ENCODE measurements at regions not wholly inside any gene's neighbourhood (a gene's known extent, or its start where the extent isn't known, plus 50 kb on each side); places are given as distances from the start of the nearest gene placed in this dataset.

DNA sequence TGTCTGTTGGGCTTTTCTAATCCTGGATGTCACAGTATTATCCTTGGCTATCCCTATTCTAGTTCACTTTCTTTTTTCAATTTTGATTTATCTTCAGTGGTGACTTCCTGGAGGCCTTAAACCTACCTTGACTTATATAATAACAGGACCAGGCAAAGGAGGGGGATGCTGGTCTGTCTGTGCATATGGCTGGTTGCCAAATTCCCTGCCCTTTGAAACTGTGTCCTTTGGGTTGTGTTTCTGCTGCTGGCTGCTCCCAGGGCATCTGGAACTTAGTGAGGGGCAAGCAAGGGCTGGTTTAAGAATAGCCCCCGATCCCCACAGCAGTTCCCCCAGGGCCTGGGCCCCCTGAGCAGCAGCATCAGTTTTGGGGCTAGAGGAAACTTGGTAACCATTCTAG, 96.0 kb upstream of the MAX start:
- no peaks in the 10 kb centered on the region for H3K36me3 Mint-ChIP-seq (ENCODE audit: low read depth)
- no peaks in the 10 kb centered on the region for H3K27me3 Mint-ChIP-seq
- H3K27ac Mint-ChIP-seq, result no peak overlapping the region
- no peaks in the 10 kb centered on the region for H3K9me3 Mint-ChIP-seq
- ATAC-seq (no peak), DNase-seq (no peak)
- no peak overlapping the region for H3K4me3 Mint-ChIP-seq
- peaks cover 4% of the 10 kb centered on the region for H3K4me1 Mint-ChIP-seq

DNA sequence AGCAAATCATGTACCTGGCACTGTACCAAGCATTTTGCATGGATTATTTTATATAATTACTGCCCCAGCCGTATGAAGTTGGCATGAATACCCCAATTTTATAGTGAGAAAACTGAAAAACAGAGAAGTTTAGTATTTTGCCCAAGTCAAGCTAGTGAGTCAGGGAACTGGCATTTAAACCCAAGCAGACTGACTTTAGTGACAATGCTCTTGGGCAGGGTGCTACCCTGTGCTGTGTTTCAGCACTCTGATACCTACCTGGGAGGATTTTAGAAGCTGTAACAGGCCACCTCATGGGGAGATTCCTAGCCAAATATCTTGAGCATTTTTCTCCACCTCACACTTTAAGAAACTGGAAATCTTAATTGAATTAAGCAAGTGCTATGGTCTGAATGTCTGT, 98.1 kb upstream of the MAX start:
- Mint-ChIP-seq H3K27me3 (no peaks in the 10 kb centered on the region), H3K4me1 (peaks cover 17% of the 10 kb centered on the region), H3K4me3 (no peak overlapping the region), H3K27ac (no peak overlapping the region), H3K36me3 (ENCODE audit: low read depth) (no peaks in the 10 kb centered on the region), H3K9me3 (no peaks in the 10 kb centered on the region)
- ATAC-seq (peak; percentile 55), DNase-seq (no peak)

DNA sequence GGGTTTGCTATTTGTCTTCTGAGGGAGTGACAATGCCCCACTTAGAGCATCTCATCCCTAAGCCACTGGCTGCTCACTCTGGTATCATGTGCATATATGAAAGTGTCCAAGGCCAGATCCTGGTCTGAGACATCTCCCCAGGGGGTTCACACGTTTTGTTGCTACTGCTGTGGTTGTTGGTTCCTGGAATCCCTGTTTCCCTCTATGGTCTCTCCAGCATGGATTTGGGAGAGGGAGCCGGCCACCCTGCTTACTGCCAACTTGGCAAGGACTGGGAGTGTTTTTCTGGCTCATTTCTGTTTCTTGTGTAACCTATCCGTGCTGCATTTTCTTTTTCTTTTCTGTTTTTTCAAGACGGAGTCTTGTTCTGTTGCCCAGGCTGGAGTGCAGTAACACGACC, 101.3 kb upstream of the MAX start:
- H3K4me3 Mint-ChIP-seq, result no peak overlapping the region
- H3K27me3 Mint-ChIP-seq, result no peaks in the 10 kb centered on the region
- H3K9me3 Mint-ChIP-seq, result no peaks in the 10 kb centered on the region
- H3K4me1 Mint-ChIP-seq, result peaks cover 44% of the 10 kb centered on the region
- no peak overlapping the region for H3K27ac Mint-ChIP-seq
- no peaks in the 10 kb centered on the region for H3K36me3 Mint-ChIP-seq (ENCODE audit: low read depth)
- DNase-seq (no peak), ATAC-seq (no peak)

DNA sequence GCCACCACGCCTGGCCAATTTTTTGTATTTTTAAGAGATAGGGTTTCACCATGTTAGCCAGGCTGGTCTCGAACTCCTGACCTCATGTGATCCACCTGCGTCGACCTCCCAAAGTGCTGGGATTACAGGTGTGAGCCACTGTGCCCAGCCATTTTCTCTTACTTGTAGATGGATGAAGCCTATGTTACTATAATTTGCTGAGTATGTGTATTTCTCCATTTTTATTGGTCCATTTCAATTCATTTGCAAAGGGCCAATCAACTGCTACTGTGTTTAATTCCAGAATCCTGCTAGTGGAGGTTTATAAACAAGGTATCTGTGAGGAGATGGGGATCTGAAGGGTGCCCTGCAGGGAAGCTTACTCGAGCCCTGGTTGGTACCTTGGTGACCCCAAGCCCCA, 101.7 kb upstream of the MAX start:
- Mint-ChIP-seq H3K36me3 (ENCODE audit: low read depth) (no peaks in the 10 kb centered on the region), H3K9me3 (no peaks in the 10 kb centered on the region), H3K27ac (no peak overlapping the region), H3K4me3 (no peak overlapping the region), H3K4me1 (peaks cover 49% of the 10 kb centered on the region), H3K27me3 (no peaks in the 10 kb centered on the region)
- ATAC-seq (no peak), DNase-seq (no peak)

DNA sequence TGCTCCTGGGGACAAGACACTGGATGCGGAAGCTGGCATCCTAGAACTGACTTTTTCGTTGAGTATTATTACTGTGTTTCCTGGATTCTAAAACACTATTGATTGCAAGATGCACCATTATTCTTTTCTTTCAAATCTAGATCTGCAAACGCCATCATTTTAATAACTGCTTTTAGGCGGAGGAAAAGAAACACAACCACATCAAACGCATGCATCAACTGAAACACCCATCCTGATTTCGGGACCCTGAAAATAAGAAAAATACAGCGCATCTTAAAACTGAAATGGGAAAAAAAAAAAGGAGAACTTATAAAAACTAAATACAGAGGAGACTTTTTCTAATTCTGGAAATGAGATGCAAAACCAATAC, 103.7 kb upstream of the MAX start:
- H3K4me1 Mint-ChIP-seq, result peaks cover 68% of the 10 kb centered on the region
- no peak for ATAC-seq
- H3K27me3 Mint-ChIP-seq, result peaks cover 3% of the 10 kb centered on the region
- peak overlapping the region; percentile 55 for H3K4me3 Mint-ChIP-seq
- peaks cover 4% of the 10 kb centered on the region for H3K36me3 Mint-ChIP-seq (ENCODE audit: low read depth)
- H3K27ac Mint-ChIP-seq, result peak overlapping the region; percentile 89
- no peak for DNase-seq
- no peaks in the 10 kb centered on the region for H3K9me3 Mint-ChIP-seq

DNA sequence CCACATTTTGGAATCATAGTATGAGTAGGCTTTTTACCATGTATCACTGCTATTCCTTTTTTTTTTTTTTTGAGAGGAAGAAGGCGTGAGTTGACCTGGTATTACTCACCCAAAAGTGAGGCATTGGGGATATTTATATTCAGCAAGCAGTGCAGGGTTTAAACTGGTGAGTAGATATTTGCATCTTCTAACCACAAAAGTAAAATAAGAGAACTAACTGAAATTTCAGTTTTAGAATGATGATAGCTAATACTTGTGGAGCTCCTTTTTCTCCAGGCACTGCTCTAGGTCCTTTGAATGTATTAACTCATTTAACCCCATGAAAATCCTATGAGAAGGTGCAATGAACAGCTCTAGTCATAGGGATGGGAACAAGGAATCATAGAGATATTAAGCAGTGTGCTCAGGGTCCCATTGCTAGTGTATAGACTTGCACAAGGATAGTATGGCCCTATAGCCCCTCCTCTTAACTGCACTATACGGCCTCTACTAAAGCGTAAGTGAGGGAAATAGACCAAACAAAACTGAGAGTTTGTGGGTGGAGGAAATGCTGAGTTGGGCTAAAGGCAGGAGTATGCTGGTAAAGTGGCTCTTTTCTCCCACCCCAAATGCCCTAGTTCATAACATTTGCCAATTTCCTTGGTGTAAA, 104.3 kb upstream of the MAX start:
- peaks cover 73% of the 10 kb centered on the region for H3K4me1 Mint-ChIP-seq
- peak overlapping the region; percentile 66 for H3K4me3 Mint-ChIP-seq
- H3K27me3 Mint-ChIP-seq, result peaks cover 3% of the 10 kb centered on the region
- peaks cover 4% of the 10 kb centered on the region for H3K36me3 Mint-ChIP-seq (ENCODE audit: low read depth)
- peaks cover 3% of the 10 kb centered on the region for H3K9me3 Mint-ChIP-seq
- ATAC-seq (peak; percentile 84), DNase-seq (no peak)
- peak overlapping the region; percentile 89 for H3K27ac Mint-ChIP-seq

DNA sequence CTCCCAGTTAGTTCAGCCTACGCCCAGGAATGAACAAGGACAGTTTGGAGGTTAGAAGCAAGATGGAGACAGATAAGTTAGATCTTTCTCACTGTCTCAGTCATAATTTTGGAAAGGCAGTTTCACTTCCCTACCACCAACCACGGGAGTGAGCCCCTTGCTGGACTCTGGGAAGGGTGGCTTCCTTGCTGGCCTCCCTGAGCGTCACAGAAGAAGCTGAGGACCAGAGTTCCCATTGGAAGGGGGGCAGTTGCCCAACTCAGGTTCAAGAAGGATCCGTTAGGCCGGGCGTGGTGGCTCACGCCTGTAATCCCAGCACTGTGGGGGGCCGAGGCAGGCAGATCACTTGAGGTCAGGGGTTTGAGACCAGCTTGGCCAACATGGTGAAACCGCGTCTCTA, 106.2 kb upstream of the MAX start:
- peak overlapping the region; percentile 86 for H3K27ac Mint-ChIP-seq
- H3K9me3 Mint-ChIP-seq, result peaks cover 3% of the 10 kb centered on the region
- H3K36me3 Mint-ChIP-seq (ENCODE audit: low read depth), result peaks cover 4% of the 10 kb centered on the region
- H3K4me1 Mint-ChIP-seq, result peaks cover 76% of the 10 kb centered on the region
- no peak overlapping the region for H3K4me3 Mint-ChIP-seq
- no peak for ATAC-seq
- DNase-seq, result no peak
- H3K27me3 Mint-ChIP-seq, result peaks cover 3% of the 10 kb centered on the region

DNA sequence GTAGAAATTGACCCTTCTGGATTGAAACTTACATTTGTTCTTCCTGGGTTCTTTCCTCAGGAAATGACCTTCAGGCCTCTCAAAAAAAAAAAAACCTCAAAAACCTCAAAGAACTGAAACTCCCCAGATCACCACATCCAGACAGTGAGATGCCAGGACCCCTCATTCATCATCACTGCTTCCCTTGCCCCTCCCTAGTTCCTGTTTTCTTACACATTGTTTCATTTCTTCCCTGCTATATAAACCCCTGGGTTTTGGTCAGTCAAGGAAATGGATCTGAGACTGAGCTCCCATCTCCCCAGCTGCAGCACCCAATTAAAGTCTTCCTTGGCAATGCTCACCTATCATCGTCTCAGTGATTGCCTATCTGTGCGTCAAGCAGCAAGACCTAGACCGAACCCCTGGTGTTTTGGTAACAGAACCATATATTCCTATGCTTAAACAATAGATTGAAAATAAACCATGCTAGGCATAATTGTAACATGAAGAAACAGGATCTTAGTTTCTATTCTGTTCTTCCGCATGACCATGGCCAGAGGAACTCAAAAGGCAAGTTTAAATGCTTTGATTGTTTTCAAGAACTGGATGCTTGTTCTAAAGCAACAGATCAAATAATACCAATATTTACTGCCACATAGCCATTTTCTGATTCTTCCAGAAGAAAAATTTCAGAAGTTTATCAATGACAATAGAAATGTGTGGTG, 108.0 kb upstream of the MAX start:
- Mint-ChIP-seq H3K27me3 (peaks cover 3% of the 10 kb centered on the region), H3K4me1 (peaks cover 64% of the 10 kb centered on the region), H3K36me3 (ENCODE audit: low read depth) (peaks cover 4% of the 10 kb centered on the region), H3K9me3 (peaks cover 3% of the 10 kb centered on the region), H3K27ac (peak overlapping the region; percentile 95), H3K4me3 (peak overlapping the region; percentile 72)
- ATAC-seq, result peak; percentile 16
- peak; percentile 34 for DNase-seq

DNA sequence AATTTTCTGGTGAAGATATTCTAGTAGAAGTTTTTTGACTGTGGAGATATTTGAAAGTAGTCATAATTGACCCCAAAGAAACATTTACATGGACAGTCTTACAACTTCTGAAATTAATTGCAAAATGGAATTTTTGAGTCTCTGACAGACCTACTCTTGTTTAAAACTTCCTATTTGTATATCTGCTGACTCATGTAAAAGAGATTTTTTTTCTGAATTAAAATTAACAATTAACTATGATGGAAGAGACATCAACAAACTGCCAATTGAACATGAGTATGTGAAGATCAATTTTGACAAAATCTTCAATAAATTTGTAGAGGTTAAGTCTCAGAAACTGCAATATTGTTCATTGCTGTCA, 108.5 kb upstream of the MAX start:
- ATAC-seq (no peak), DNase-seq (no peak)
- H3K4me3 Mint-ChIP-seq, result peak overlapping the region; percentile 72
- H3K36me3 Mint-ChIP-seq (ENCODE audit: low read depth), result peaks cover 4% of the 10 kb centered on the region
- H3K9me3 Mint-ChIP-seq, result peaks cover 3% of the 10 kb centered on the region
- peak overlapping the region; percentile 95 for H3K27ac Mint-ChIP-seq
- peaks cover 3% of the 10 kb centered on the region for H3K27me3 Mint-ChIP-seq
- H3K4me1 Mint-ChIP-seq, result peaks cover 59% of the 10 kb centered on the region

DNA sequence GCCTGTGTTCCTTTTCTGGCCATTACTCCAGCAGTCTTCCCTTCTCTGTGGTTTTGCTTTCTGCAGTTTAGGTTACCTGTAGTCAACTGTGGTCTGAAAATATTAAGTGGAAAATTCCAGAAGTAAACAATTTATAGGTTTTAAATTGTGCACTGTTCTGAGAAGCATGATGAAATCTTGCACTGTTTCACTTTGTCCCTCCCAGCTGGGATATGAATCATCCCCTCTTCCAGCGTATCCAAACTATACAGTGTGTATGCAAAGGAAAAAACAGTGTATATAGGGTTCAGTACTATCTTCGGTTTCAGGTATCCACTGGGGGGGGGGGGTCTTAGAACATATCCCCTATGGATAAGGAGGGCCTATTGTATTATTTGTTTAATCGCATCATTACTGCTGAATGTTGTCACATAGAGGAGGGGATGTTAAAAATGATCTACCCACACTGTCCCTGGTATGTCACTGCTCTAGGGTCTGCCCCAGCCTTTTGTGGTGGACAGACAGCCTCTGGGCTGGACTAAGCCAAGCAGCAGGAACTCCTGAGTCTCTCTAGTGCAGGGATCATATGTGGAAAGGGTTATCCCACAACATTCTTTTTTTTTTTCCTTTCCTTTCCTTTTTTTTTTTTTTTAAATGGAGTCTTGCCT, 109.1 kb upstream of the MAX start:
- H3K4me3 Mint-ChIP-seq, result no peak overlapping the region
- H3K4me1 Mint-ChIP-seq, result peaks cover 54% of the 10 kb centered on the region
- ATAC-seq (peak; percentile 41), DNase-seq (no peak)
- peaks cover 4% of the 10 kb centered on the region for H3K36me3 Mint-ChIP-seq (ENCODE audit: low read depth)
- peak overlapping the region; percentile 95 for H3K27ac Mint-ChIP-seq
- peaks cover 3% of the 10 kb centered on the region for H3K27me3 Mint-ChIP-seq
- H3K9me3 Mint-ChIP-seq, result peaks cover 3% of the 10 kb centered on the region

DNA sequence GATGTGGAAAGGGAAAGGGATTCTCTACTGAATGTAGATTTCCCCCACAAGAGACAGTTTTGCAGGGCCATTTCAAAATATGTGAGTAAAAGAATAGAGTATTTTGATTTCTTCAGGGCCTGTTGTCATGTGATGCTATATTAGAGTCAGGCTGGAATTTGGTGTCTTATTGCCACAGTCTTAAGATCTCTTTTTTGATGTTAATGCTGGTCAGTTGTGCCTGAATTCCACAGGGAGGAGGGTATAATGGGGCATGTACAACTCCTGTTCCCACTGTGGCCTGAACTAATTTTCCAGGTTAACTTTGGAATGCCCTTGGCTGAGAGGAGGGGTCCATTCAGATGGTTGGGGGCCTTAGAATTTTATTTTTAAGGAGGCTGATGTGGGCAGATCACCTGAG, 111.0 kb upstream of the MAX start:
- peaks cover 44% of the 10 kb centered on the region for H3K4me1 Mint-ChIP-seq
- H3K4me3 Mint-ChIP-seq, result no peak overlapping the region
- ATAC-seq (no peak), DNase-seq (no peak)
- H3K27me3 Mint-ChIP-seq, result peaks cover 3% of the 10 kb centered on the region
- no peak overlapping the region for H3K27ac Mint-ChIP-seq
- H3K36me3 Mint-ChIP-seq (ENCODE audit: low read depth), result peaks cover 4% of the 10 kb centered on the region
- peaks cover 3% of the 10 kb centered on the region for H3K9me3 Mint-ChIP-seq

DNA sequence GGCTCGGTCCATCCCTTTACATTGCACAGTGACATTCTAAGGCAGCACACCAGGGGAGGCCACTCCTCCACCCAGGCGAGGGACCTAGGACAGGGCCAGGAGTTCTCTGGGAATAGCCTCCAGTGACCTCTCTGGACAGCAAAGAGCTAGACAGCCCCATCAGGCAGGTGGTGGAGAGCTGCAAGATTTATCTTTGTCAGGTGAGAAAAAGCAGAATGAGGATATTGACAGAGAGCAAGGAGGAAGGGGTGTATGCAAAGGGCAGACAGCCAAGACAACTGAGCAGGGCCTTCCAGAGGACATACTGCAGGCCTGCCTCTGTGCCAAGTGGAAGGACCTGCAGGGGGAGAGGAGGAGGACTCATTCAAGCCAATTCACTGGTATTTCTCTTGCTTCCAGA, 112.4 kb upstream of the MAX start:
- Mint-ChIP-seq H3K4me1 (peaks cover 30% of the 10 kb centered on the region), H3K9me3 (peaks cover 3% of the 10 kb centered on the region), H3K36me3 (ENCODE audit: low read depth) (peaks cover 4% of the 10 kb centered on the region), H3K27ac (no peak overlapping the region), H3K4me3 (no peak overlapping the region), H3K27me3 (peaks cover 3% of the 10 kb centered on the region)
- ATAC-seq (no peak), DNase-seq (no peak)

DNA sequence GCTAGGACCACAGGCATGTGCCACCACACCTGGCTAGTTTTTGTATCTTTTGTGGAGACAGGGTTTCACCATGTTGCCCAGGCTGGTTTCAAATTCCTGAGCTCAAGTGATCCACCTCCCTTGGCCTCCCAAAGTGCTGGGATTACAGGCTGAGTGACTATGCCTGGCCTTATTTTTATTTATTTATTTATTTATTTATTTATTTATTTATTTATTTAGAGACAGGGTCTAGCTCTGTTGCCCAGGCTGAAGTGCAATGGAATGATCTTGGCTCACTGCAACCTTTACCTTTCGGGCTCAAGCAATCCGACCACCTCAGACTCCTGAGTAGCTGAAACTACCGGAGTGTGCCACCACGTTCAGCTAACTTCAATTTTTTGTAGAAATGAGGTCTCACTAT, 117.0 kb upstream of the MAX start:
- no peak overlapping the region for H3K4me3 Mint-ChIP-seq
- H3K27ac Mint-ChIP-seq, result no peak overlapping the region
- ATAC-seq (no peak), DNase-seq (no peak)
- peaks cover 2% of the 10 kb centered on the region for H3K27me3 Mint-ChIP-seq
- H3K4me1 Mint-ChIP-seq, result peaks cover 27% of the 10 kb centered on the region
- no peaks in the 10 kb centered on the region for H3K36me3 Mint-ChIP-seq (ENCODE audit: low read depth)
- H3K9me3 Mint-ChIP-seq, result no peaks in the 10 kb centered on the region

DNA sequence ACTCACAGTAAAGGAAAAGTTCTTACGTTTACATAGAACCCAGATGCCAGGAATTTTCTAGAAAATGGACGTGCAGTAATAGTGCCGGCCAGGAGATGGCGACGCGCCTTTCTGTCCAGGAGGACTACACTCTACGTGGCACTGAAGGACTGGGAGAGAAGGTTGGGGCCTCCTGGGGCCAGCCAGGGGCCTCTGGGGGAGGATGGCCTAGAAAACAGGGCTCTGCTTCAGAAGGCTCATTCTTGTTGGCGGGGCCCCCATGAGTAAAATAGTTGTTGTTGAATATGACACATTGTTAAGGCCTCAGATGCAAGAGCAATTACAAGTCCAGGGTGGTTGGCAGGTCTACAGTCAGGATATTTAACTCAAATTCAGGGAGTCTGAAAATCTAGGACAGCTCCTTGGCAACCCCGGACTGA, 120.1 kb upstream of the MAX start:
- Mint-ChIP-seq H3K27ac (no peak overlapping the region), H3K36me3 (ENCODE audit: low read depth) (no peaks in the 10 kb centered on the region), H3K27me3 (peaks cover 2% of the 10 kb centered on the region), H3K9me3 (no peaks in the 10 kb centered on the region), H3K4me3 (no peak overlapping the region), H3K4me1 (peaks cover 39% of the 10 kb centered on the region)
- peak; percentile 68 for DNase-seq
- ATAC-seq, result peak; percentile 84

DNA sequence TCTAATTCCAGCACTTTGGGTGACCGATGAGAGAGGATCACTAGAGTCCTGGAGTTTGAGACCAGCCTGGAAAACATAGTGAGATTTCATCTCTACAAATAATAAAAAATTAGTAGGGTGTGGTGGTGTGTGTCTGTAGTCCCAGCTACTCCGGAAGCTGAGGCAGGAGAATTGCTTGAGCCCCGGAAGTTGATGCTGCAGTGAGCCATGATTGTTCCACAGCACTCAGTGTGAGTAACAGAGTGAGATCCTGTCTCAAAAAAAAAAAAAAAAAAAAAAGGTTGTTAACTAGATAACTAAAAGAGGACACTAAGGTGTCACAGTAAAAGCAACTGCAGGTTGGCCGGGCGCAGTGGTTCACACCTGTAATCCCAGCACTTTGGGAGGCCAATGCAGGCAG, 121.3 kb upstream of the MAX start:
- peaks cover 46% of the 10 kb centered on the region for H3K4me1 Mint-ChIP-seq
- no peaks in the 10 kb centered on the region for H3K36me3 Mint-ChIP-seq (ENCODE audit: low read depth)
- no peaks in the 10 kb centered on the region for H3K9me3 Mint-ChIP-seq
- DNase-seq (no peak), ATAC-seq (no peak)
- H3K4me3 Mint-ChIP-seq, result no peak overlapping the region
- H3K27ac Mint-ChIP-seq, result no peak overlapping the region
- peaks cover 2% of the 10 kb centered on the region for H3K27me3 Mint-ChIP-seq

Data from activated naive CD8-positive, alpha-beta T cell treated with anti-CD3 and anti-CD28 coated beads, Interleukin-2, amount 50 U/mL, for 24 hours (primary cell).